ENCODE measurements at regions not wholly inside any gene's neighbourhood (a gene's known extent, or its start where the extent isn't known, plus 50 kb on each side); places are given as distances from the start of the nearest gene placed in this dataset.

GRCh38 chr10:3255616-3256015 lies 83.0 kb upstream of the PITRM1 start:
- TF ChIP-seq TAF1 (IDR thresholded peaks at IDR 0.05; ENCODE audit: borderline replicate concordance, insufficient read depth, low read length) (no peak), POLR2AphosphoS5 (IDR thresholded peaks at IDR 0.05; ENCODE audit: low read depth, low read length) (no peak), SIN3A (IDR thresholded peaks at IDR 0.05; ENCODE audit: borderline replicate concordance, insufficient read depth, low read length) (no peak)
